Spinal cord (tissue), 9 donors: ENCODE measurements at regions not wholly inside any gene's neighbourhood (a gene's known extent, or its start where the extent isn't known, plus 50 kb on each side); places are given as distances from the start of the nearest gene placed in this dataset.
"Not testable (repeated sequence)": the region's sequence is repeated elsewhere in the genome, so short reads cannot be mapped to it uniquely, and the experiment has no call there.

Experiments used
- DNase-seq, 6 donors: peaks; one replicate each; pipeline versions ENCODE4 v3.0.0 to v3.0.0-alpha.2; 2013 to 2015; ENCODE audit warnings: low spot score in 6 of 6, low read depth in 4 of 6
- H3K27ac ChIP-seq: one replicate; pipeline ENCODE4 v1.5.1; 2013; ENCODE audit warnings: low read depth, low read length, control low read depth
- H3K27me3 ChIP-seq: one replicate; pipeline ENCODE4 v1.6.1; 2013; ENCODE audit warnings: low read length; ENCODE audit not compliant: control insufficient read depth, insufficient read depth
- H3K36me3 ChIP-seq: one replicate; pipeline ENCODE4 v1.6.1; 2013; ENCODE audit warnings: low read length; ENCODE audit not compliant: control insufficient read depth, insufficient read depth
- H3K4me1 ChIP-seq: one replicate; pipeline ENCODE4 v1.6.1; 2013; ENCODE audit warnings: low read length; ENCODE audit not compliant: control insufficient read depth, insufficient read depth
- H3K4me3 ChIP-seq: one replicate; pipeline ENCODE4 v1.5.1; 2013; ENCODE audit warnings: low read depth, low read length, control low read depth
- H3K9me3 ChIP-seq: one replicate; pipeline ENCODE4 v1.6.1; 2013; ENCODE audit warnings: low read length; ENCODE audit not compliant: control insufficient read depth, insufficient read depth
- WGBS: methylation state at CpG from one replicate; pipeline ENCODE4 v1.1.5; 2013; ENCODE audit warnings: missing lambda C conversion rate; ENCODE audit not compliant: insufficient coverage; 5-methylcytosine and 5-hydroxymethylcytosine counted together
- donor health status: healthy.

DNA sequence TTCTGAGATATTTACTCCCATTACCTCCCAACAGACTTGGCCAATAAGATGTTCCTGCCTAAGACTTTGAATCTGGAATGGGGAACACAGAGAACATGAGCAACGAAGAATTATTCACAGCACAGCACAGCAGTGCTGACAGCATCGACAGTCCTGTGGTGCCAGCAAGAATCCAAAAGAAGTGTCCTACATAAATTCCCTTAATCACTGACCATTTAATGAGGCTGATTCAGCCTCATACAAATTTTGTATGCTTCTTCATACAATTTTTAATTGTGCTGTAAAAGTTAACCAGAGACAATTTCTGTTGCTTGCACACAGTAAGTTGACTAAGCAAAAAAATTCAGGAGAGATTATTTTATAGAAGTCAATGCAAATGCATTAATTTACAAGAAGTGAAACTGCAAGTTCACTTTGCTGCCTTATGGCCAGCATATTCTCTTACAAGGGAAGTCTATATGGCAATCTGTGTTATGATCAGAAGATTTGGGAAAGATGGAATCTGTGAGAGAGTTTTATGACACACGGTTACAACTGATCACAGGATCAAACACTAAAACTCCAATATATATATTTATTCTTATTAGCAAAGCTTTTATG, 855.9 kb downstream of the LTN1 start:
- Histone ChIP-seq H3K27me3 (no peaks in the 10 kb centered on the region), H3K4me1 (no peaks in the 10 kb centered on the region)
- no peak for DNase-seq

DNA sequence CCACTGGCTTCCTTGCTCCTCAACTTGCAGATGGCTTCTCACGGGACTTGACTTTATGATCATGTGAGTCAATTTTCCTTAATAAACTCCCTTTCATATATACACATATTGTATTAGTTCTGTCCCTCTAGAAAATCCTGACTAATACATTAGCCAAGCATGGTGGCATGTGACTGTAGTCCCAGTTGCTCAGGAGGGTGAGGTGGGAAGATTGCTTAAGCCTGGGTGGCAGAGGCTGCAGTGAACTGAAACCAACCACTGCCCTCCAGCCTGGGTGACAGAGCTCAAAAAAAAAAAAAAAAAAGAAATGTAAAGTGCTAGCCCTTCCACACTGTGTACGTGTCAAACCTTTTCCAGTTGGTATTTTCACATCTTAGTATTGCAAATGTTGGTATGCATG, 857.0 kb downstream of the LTN1 start:
- H3K27me3 ChIP-seq, result no peaks in the 10 kb centered on the region
- H3K4me3 ChIP-seq, result no peak overlapping the region
- H3K27ac ChIP-seq, result no peak overlapping the region
- DNase-seq, result no peak
- no peaks in the 10 kb centered on the region for H3K36me3 ChIP-seq
- no CpG with 5 or more reads among the region's 2 CpGs for WGBS
- no peaks in the 10 kb centered on the region for H3K4me1 ChIP-seq
- peaks cover 2% of the 10 kb centered on the region for H3K9me3 ChIP-seq

More for the DNA sequence above, 855.9 kb downstream of the LTN1 start:
- Histone ChIP-seq H3K36me3 (no peaks in the 10 kb centered on the region), H3K9me3 (peaks cover 2% of the 10 kb centered on the region), H3K4me3 (no peak overlapping the region), H3K27ac (no peak overlapping the region)
- no CpG with 5 or more reads among the region's 3 CpGs for WGBS

DNA sequence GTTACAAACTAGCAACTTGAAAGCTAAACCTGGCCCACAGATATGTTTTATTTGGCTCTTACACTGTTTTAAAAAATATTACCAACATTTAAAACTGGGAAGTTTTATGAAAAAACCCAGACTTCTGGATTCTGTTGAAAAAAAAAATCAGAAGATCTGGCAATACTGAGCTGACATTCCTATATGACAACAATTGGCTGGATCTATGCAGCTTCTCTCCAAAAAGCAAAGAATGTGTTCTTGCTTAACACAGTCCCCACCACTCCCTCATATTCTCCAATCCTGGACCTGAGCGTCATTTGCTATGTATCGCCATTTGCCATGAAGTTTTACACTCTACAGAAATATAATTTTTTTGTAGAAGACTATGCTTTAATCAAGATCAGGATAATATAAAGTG, 859.6 kb downstream of the LTN1 start:
- no peak overlapping the region for H3K4me3 ChIP-seq
- no peaks in the 10 kb centered on the region for H3K9me3 ChIP-seq
- WGBS, result no CpG with 5 or more reads among the region's 2 CpGs
- no peaks in the 10 kb centered on the region for H3K27me3 ChIP-seq
- no peaks in the 10 kb centered on the region for H3K4me1 ChIP-seq
- no peak overlapping the region for H3K27ac ChIP-seq
- no peak for DNase-seq
- H3K36me3 ChIP-seq, result no peaks in the 10 kb centered on the region

DNA sequence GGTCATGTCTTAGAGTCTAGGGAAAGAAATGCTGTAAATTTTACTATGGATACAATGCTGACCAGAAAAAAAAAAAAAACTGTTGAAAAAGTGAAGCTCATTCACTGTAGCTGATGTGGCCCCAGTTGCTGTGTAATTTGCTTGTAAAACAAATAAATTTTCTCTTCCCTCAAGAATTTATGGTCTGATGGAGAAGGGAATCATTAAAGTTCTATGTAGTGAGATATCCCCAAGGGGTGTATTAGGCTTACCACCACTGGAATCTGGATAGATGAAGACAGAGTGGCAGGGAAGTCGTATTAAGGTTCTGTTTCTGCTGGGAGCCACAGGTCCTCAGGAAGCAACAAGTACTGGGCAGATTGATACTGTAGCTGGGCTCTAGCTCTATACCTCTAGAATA, 860.0 kb downstream of the LTN1 start:
- H3K4me1 ChIP-seq, result no peaks in the 10 kb centered on the region
- H3K27ac ChIP-seq, result no peak overlapping the region
- no peaks in the 10 kb centered on the region for H3K36me3 ChIP-seq
- no peaks in the 10 kb centered on the region for H3K9me3 ChIP-seq
- no peaks in the 10 kb centered on the region for H3K27me3 ChIP-seq
- no peak for DNase-seq
- no CpG with 5 or more reads among the region's 1 CpG for WGBS
- no peak overlapping the region for H3K4me3 ChIP-seq

DNA sequence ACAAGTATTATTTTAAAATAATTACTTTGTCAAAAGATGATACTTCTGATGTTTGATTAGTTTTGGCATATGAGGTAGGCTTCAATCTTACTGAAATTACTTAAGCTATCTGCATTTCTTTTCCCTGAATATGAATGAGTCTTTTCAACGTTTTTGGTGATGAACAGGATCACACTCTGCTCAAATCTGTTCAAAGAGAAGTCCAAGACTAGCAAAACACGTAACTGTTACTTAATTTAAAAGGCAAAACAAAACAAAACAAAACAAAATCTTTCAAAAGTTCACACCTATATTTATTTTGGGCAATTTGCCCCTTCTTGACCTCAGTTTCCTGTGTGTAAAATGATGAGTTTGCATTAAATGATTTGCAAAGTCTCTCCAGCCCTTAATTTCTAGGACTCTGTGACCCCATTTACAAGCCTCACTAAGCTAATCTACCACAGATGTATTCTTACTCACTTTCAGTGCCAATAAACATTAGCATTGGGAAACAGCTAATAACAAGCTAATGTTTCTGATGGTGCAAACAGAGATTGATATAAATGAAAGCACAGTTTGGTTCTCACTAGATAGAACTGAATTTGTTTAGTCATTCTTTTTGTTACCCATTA, 865.4 kb downstream of the LTN1 start:
- peak in 2 of 6 donors; percentile 10 to 33 for DNase-seq
- H3K36me3 ChIP-seq, result no peaks in the 10 kb centered on the region
- H3K27ac ChIP-seq, result no peak overlapping the region
- H3K4me3 ChIP-seq, result no peak overlapping the region
- H3K4me1 ChIP-seq, result no peaks in the 10 kb centered on the region
- no peaks in the 10 kb centered on the region for H3K9me3 ChIP-seq
- no CpG with 5 or more reads among the region's 2 CpGs for WGBS
- H3K27me3 ChIP-seq, result no peaks in the 10 kb centered on the region

DNA sequence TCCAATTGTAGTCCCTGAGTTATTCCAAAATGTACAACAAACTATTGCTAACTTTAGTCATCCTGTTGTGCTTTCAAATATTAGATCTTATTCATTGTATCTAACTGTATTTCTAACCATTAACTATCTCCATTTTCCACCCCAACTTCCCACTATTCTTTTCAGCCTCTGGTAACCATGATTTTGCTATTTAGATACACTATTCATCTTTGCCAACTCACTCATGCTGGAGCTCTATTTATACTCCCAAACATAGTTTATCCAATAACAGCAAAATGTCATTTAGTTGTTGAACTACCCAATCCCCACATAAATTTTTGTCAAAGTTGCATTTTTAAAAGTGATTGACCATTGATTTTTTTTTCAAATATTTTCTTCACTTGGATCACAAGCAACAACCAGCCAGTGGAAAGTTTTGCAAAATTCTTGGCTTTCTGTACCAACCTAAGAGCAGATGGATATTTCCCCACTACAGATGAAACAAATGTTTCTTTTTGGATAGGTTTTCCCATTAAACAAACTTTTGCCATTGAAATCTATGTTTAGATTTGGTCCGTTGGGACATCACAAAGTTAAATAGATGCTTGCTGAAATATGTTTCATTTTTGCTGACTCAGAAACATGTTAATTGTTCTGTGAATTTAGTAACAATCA, 866.0 kb downstream of the LTN1 start:
- no peaks in the 10 kb centered on the region for H3K36me3 ChIP-seq
- no peak overlapping the region for H3K27ac ChIP-seq
- WGBS, result no CpG with 5 or more reads among the region's 1 CpG
- H3K4me1 ChIP-seq, result no peaks in the 10 kb centered on the region
- no peak overlapping the region for H3K4me3 ChIP-seq
- peak in 1 of 6 donors; percentile 63 for DNase-seq
- H3K27me3 ChIP-seq, result no peaks in the 10 kb centered on the region
- H3K9me3 ChIP-seq, result no peaks in the 10 kb centered on the region

DNA sequence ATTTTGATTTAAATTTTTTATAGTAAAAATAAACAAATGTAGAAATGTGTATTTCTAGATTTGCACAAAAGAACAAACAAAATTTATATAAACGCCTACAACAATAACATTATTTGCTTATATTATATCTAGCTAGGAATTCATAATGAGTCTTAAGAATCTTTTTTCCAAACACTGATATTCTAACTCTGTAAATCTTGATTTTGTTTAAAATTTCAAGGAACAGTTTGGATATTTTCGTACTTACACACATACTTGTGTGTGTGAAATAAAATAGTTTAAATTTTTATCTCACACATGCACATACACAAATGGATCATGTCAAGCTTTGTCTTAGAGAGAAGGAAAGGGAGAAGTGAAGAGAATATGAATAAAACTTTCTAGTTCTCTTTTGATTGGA, 868.1 kb downstream of the LTN1 start:
- Histone ChIP-seq H3K36me3 (no peaks in the 10 kb centered on the region), H3K9me3 (no peaks in the 10 kb centered on the region), H3K4me1 (no peaks in the 10 kb centered on the region), H3K4me3 (no peak overlapping the region), H3K27me3 (no peaks in the 10 kb centered on the region), H3K27ac (no peak overlapping the region)
- no CpG with 5 or more reads among the region's 2 CpGs for WGBS
- DNase-seq, result no peak

DNA sequence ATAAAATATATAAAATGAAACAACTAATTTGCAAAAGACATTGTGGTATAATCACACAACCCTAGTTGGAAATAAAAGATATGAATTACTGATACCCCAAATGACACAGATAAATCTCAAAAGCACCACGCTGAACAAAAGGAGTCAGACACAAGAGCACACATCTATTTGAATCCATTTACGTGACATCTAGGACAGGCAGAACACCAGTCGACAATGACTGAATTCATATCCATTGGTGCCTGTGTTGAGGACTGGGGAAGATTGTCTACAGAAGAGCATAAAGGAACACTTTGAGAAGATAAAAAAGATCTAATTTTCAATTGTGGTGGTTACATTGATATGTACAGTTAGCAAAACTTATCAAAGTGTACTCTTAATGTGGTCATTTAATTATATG, 874.1 kb downstream of the LTN1 start:
- Histone ChIP-seq H3K9me3 (no peaks in the 10 kb centered on the region), H3K27me3 (no peaks in the 10 kb centered on the region), H3K27ac (no peak overlapping the region), H3K4me1 (no peaks in the 10 kb centered on the region), H3K36me3 (no peaks in the 10 kb centered on the region), H3K4me3 (no peak overlapping the region)
- DNase-seq, result no peak
- no CpG with 5 or more reads among the region's 3 CpGs for WGBS

DNA sequence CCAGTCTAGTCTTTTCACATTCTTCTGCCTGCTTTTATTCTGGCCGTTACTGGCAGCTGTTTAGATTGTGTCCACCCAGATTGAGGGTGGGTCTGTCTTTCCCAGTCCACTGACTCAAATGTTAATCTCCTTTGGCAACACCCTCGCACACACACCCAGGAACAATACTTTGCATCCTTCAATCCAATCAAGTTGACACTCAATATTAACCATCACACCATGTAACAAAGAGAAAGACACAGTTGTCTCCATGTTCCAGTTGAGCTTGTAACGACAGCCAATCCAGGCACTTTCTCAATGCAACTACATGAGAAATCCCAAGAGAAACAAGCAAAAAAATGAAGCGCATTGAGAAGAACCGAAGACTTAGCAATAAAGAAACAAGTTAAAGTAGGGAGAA, 877.7 kb downstream of the LTN1 start:
- H3K36me3 ChIP-seq, H3K9me3 ChIP-seq, H3K27me3 ChIP-seq, H3K4me1 ChIP-seq, H3K27ac ChIP-seq, DNase-seq, H3K4me3 ChIP-seq: not testable (repeated sequence)
- WGBS, result 86% methylated on average over 1 of the region's 5 CpGs

DNA sequence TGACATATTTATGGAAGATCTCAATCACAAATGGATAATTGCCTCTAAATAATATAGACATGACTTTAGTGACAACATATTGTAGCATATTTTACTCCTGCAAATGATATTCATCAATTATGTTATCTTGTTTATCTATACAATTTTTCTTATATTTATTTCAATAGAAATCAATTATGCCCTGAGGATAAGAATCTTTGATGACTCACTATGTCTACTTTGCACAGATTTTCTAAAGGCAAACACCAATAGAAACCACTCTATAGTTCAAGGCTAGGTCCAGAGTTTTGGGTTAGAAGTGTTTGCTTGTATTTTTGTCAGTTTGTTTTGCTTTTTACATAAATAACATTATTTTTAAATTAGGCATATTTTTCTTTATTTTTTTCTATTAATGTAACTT, 879.0 kb downstream of the LTN1 start:
- H3K36me3 ChIP-seq, result no peaks in the 10 kb centered on the region
- DNase-seq, result no peak
- no peaks in the 10 kb centered on the region for H3K9me3 ChIP-seq
- no peaks in the 10 kb centered on the region for H3K4me1 ChIP-seq
- no peaks in the 10 kb centered on the region for H3K27me3 ChIP-seq
- H3K4me3 ChIP-seq, result no peak overlapping the region
- H3K27ac ChIP-seq, result no peak overlapping the region
